K562 (cell line): ENCODE measurements at regions not wholly inside any gene's neighbourhood (a gene's known extent, or its start where the extent isn't known, plus 50 kb on each side); places are given as distances from the start of the nearest gene placed in this dataset.

Source experiments
- ATAC-seq: fragments of 200-7000 bp; cut with Tn5 transposase; 3 replicates; pipeline ENCODE4 v1.9.1; 2020; ENCODE audit warnings: moderate library complexity
- BruUV-seq: library from RNA; stranded (reverse); fragments of 400-500 nt; replicated peaks from 2 replicates; lab custom pipeline; 2021; lab: Mats Ljungman, UMichigan
- CTCF ChIA-PET: fragments of 300-600 bp; formaldehyde crosslinking; extraction: SDS; loops from one replicate; lab custom pipeline; 2021; ENCODE audit warnings: low intra/inter-chr PET ratio; lab: Yijun Ruan, JAX
- POLR2A ChIA-PET: fragments of 300-600, 350-650 bp; sonication (Branson Sonifier 250); formaldehyde crosslinking; extraction: SDS; loops from one replicate; lab custom pipeline; 2021; ENCODE audit warnings: antibody characterized with exemption, inconsistent platforms; lab: Yijun Ruan, JAX
- DNase-seq, 4 experiments: peaks; one replicate each; pipeline versions ENCODE4 v3.0.0 to v3.0.0-alpha.2; 2011 to 2018; ENCODE audit warnings: low spot score in 3 of 4, mixed read lengths in 3 of 4; ENCODE audit errors: extremely low read depth in 1 of 4
- FAIRE-seq: peaks from 2 replicates; lab custom pipeline; 2011; peaks lifted over from hg19 to GRCh38; lab: Jason Lieb, UNC
- H2AFZ ChIP-seq: 2 replicates; pipeline ENCODE4 v1.6.0; 2011; ENCODE audit warnings: low read depth, low read length, control low read depth, inconsistent platforms
- H3K27ac ChIP-seq: fragments of 200-600 bp; 3 replicates; pipeline ENCODE4 v1.8.0; 2011; ENCODE audit warnings: low read depth, mild to moderate bottlenecking, control low read depth, inconsistent platforms, low read length, moderate library complexity, mixed read lengths; ENCODE audit errors: extremely low read depth
- H3K27me3 ChIP-seq, 2 experiments: fragments of 300-600 bp in 1 of 2; 2 replicates in 1 of 2; 3 replicates in 1 of 2; pipeline versions ENCODE4 v1.6.0 to v1.8.0; 2011; ENCODE audit warnings: inconsistent platforms in 2 of 2, low read length in 2 of 2, mild to moderate bottlenecking in 1 of 2, mixed read lengths in 1 of 2, moderate library complexity in 1 of 2; ENCODE audit not compliant: control insufficient read depth in 2 of 2, insufficient read depth in 2 of 2
- H3K36me3 ChIP-seq: fragments of 300-600 bp; 3 replicates; pipeline ENCODE4 v1.8.0; 2011; ENCODE audit warnings: mild to moderate bottlenecking, low read length, inconsistent platforms; ENCODE audit not compliant: control insufficient read depth, insufficient read depth
- H3K4me1 ChIP-seq, 2 experiments: fragments of 200-600 bp in 1 of 2; replicated peaks in 1 of 2; 2 replicates in 1 of 2; 3 replicates in 1 of 2; pipeline versions ENCODE4 v1.5.1 to v1.8.0; 2011; ENCODE audit warnings: inconsistent platforms in 2 of 2, low read length in 2 of 2, mild to moderate bottlenecking in 1 of 2, mixed read lengths in 1 of 2, moderate library complexity in 1 of 2; ENCODE audit not compliant: control insufficient read depth in 2 of 2, insufficient read depth in 2 of 2
- H3K4me2 ChIP-seq: 2 replicates; pipeline ENCODE4 v1.6.1; 2011; ENCODE audit warnings: low read length, control low read depth, inconsistent platforms, mixed read lengths; ENCODE audit not compliant: insufficient read depth
- H3K4me3 ChIP-seq: fragments of 200-600 bp; sonication (generic), shearing (Covaris generic); 2 replicates; pipeline ENCODE4 v1.5.1; 2016; ENCODE audit warnings: control low read depth, inconsistent platforms
- H3K79me2 ChIP-seq: fragments of 200-600 bp; 3 replicates; pipeline ENCODE4 v1.8.0; 2011; ENCODE audit warnings: low read length, inconsistent platforms; ENCODE audit not compliant: control insufficient read depth, insufficient read depth
- H3K9ac ChIP-seq, 2 experiments: 2 replicates each; pipeline versions ENCODE4 v1.6.0 to v1.6.1; 2011; ENCODE audit warnings: low read depth in 2 of 2, low read length in 2 of 2, control low read depth in 1 of 2, inconsistent platforms in 1 of 2, mild to moderate bottlenecking in 1 of 2, mixed read lengths in 1 of 2; ENCODE audit not compliant: insufficient read depth in 1 of 2
- H3K9me1 ChIP-seq: one replicate; pipeline ENCODE4 v1.6.0; 2011; ENCODE audit warnings: inconsistent platforms, mild to moderate bottlenecking, low read length, moderate library complexity; ENCODE audit not compliant: control insufficient read depth, insufficient read depth
- H3K9me3 ChIP-seq: replicated peaks from 2 replicates; pipeline ENCODE4 v1.5.1; 2011; ENCODE audit warnings: low read depth, low read length, inconsistent platforms; ENCODE audit not compliant: control insufficient read depth, insufficient read depth
- H4K20me1 ChIP-seq: replicated peaks from 2 replicates; pipeline ENCODE4 v1.6.1; 2011; ENCODE audit warnings: low read length, inconsistent platforms, mixed read lengths; ENCODE audit not compliant: control insufficient read depth, insufficient read depth
- ARNT ChIP-seq, 2 experiments: fragments of 450-650 bp; IDR thresholded peaks; 2 replicates each; pipeline ENCODE4 v1.6.1; 2016; ENCODE audit warnings: mild to moderate bottlenecking in 1 of 2
- CXXC5 ChIP-seq: fragments of 250-450 bp; sonication (Bioruptor Pico); IDR thresholded peaks from 2 replicates; pipeline ENCODE4 v1.8.0; 2022; ENCODE audit warnings: inconsistent platforms, mild to moderate bottlenecking, moderate library complexity
- STAG1 ChIP-seq: sonication (generic); formaldehyde crosslinking; IDR thresholded peaks from 2 replicates; pipeline ENCODE4 v1.5.0; 2020; ENCODE audit warnings: missing genetic modification reagents, borderline replicate concordance
- TOE1 ChIP-seq, 2 experiments: fragments of 450-650 bp in 1 of 2; sonication (generic) in 1 of 2; formaldehyde crosslinking in 1 of 2; IDR thresholded peaks; 2 replicates each; pipeline versions ENCODE4 v1.7.1 to v1.8.0; 2016 to 2022; ENCODE audit warnings: borderline replicate concordance in 2 of 2, mild to moderate bottlenecking in 2 of 2, antibody characterized with exemption in 1 of 2, inconsistent platforms in 1 of 2, low read depth in 1 of 2, missing genetic modification reagents in 1 of 2, moderate library complexity in 1 of 2
- ZNF197 ChIP-seq: fragments of 200-800 bp; sonication (Bioruptor generic); IDR thresholded peaks from 2 replicates; pipeline ENCODE4 v1.6.1; 2016; ENCODE audit warnings: low read depth, missing genetic modification characterization, missing compliant biosample characterization
- ZNF444 ChIP-seq: fragments of 250-450 bp; sonication (Bioruptor Pico); IDR thresholded peaks from 2 replicates; pipeline ENCODE4 v1.4.0; 2020; ENCODE audit warnings: mild to moderate bottlenecking, moderate library complexity
- ZZZ3 ChIP-seq: fragments of 450-650 bp; IDR thresholded peaks from 2 replicates; pipeline ENCODE4 v1.6.1; 2016; ENCODE audit warnings: antibody characterized with exemption, mild to moderate bottlenecking, moderate library complexity
- WGBS: fragments of 100-300 bp; shearing (Covaris generic); methylation state at CpG from one replicate; pipeline ENCODE4 v1.1.6; 2016; ENCODE audit warnings: low coverage, mixed read lengths; ENCODE audit not compliant: insufficient coverage; ENCODE audit errors: missing lambda C conversion rate; 5-methylcytosine and 5-hydroxymethylcytosine counted together
- in situ Hi-C: fragments of 300-500 bp; cut with MboI; formaldehyde crosslinking; loops from 4 replicates; pipeline ENCODE4 v1.15.0; 2018; ENCODE audit warnings: inconsistent platforms, mixed read lengths
- intact Hi-C: fragments of 100-400 bp; cut with micrococcal nuclease; formaldehyde crosslinking; loops from 2 replicates; pipeline ENCODE4 v1.14.2; 2022
- TF ChIP-seq, protein P1 (sequence below), 3 experiments: fragments of 200-800 bp in 1 of 3; sonication (Bioruptor generic) in 1 of 3; sonication (generic) in 1 of 3; formaldehyde crosslinking in 1 of 3; IDR thresholded peaks; 2 replicates each; pipeline versions ENCODE4 v1.6.1 to v1.8.0; 2016 to 2022; ENCODE audit warnings: mild to moderate bottlenecking in 2 of 3, missing compliant biosample characterization in 2 of 3, missing genetic modification characterization in 2 of 3, missing genetic modification reagents in 1 of 3

- H3K9me3 ChIP-seq = no peaks in the 10 kb centered on the region; the same call in 1 of the 2 replicates
- peaks cover 2% of the 10 kb centered on the region for H3K9me1 ChIP-seq
- no peak for DNase-seq
- no TSS peak for BruUV-seq
- CTCF ChIA-PET = no interaction called here
- no peak for FAIRE-seq
- intact Hi-C loops (no loop called here), in situ Hi-C loops (no loop called here)
- no peak overlapping the region for H3K27ac ChIP-seq
- no peaks in the 10 kb centered on the region for H3K79me2 ChIP-seq
- H4K20me1 ChIP-seq = no peaks in the 10 kb centered on the region
- H3K4me3 ChIP-seq = no peak overlapping the region
- H3K36me3 ChIP-seq = no peaks in the 10 kb centered on the region
- no peak overlapping the region for H2AFZ ChIP-seq
- under 1% methylated on average over 11 of the region's 11 CpGs for WGBS
- no peaks in the 10 kb centered on the region for H3K4me1 ChIP-seq
- POLR2A ChIA-PET = no interaction called here
- ATAC-seq = no peak
- no peak overlapping the region for H3K9ac ChIP-seq
- TF ChIP-seq, protein P1, sequence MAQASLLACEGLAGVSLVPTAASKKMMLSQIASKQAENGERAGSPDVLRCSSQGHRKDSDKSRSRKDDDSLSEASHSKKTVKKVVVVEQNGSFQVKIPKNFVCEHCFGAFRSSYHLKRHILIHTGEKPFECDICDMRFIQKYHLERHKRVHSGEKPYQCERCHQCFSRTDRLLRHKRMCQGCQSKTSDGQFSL (CRISPR knock-in tag; IDR thresholded peaks at IDR 0.05) = no peak
- TF ChIP-seq, protein P1 (tag; IDR thresholded peaks at IDR 0.05) = no peak
- no peak for TF ChIP-seq ZNF197
- no peak for TF ChIP-seq ARNT (IDR thresholded peaks at IDR 0.05)
- no peak for TF ChIP-seq ZZZ3
- TF ChIP-seq STAG1 (CRISPR knock-in tag) = no peak
- TF ChIP-seq CXXC5 = no peak
- TF ChIP-seq TOE1 (IDR thresholded peaks at IDR 0.05; ENCODE audit: borderline replicate concordance) = no peak
- TF ChIP-seq TOE1 (CRISPR knock-in tag; IDR thresholded peaks at IDR 0.05; ENCODE audit: borderline replicate concordance, low read depth) = no peak
- TF ChIP-seq ZNF444 = no peak
- H3K4me2 ChIP-seq = no peak overlapping the region
- no peaks in the 10 kb centered on the region; a peak in 1 of 5 replicates for H3K27me3 ChIP-seq
These were observed 160.5 kb downstream of the THBS2 start for GRCh38 chr6:169093066-169093723.
